Transverse colon (tissue), 4 donors: ENCODE measurements at regions not wholly inside any gene's neighbourhood (a gene's known extent, or its start where the extent isn't known, plus 50 kb on each side); places are given as distances from the start of the nearest gene placed in this dataset.

ENCODE experiments used
- DNase-seq: peaks from one replicate; pipeline ENCODE4 v3.0.0-alpha.2; 2019
- H3K27ac ChIP-seq, 4 donors: fragments of 200-600 bp; sonication (generic); 2 replicates each; pipeline ENCODE4 v1.5.1; 2016 to 2018; ENCODE audit warnings: inconsistent platforms in 4 of 4
- H3K27me3 ChIP-seq: fragments of 200-600 bp; sonication (generic); 2 replicates; pipeline ENCODE4 v1.5.1; 2017; ENCODE audit warnings: inconsistent platforms
- H3K36me3 ChIP-seq, 4 donors: fragments of 200-600 bp; sonication (generic); 2 replicates each; pipeline ENCODE4 v1.5.1; 2017 to 2019; ENCODE audit warnings: inconsistent platforms in 4 of 4
- H3K4me1 ChIP-seq, 4 donors: fragments of 200-600 bp; sonication (generic); 2 replicates each; pipeline ENCODE4 v1.5.1; 2017 to 2020; ENCODE audit warnings: inconsistent platforms in 4 of 4
- H3K4me3 ChIP-seq, 4 donors: fragments of 200-600 bp; sonication (generic); 1 replicate in 1 of 4; 2 replicates in 3 of 4; pipeline versions ENCODE4 v1.5.1 to v1.6.1; 2017 to 2019; ENCODE audit warnings: inconsistent platforms in 4 of 4
- H3K9me3 ChIP-seq, 2 donors: fragments of 200-600 bp; sonication (generic); 2 replicates each; pipeline ENCODE4 v1.5.1; 2017 to 2019; ENCODE audit warnings: inconsistent platforms in 2 of 2
- CTCF ChIP-seq, 5 experiments: fragments of 200-600 bp in 3 of 5; fragments of 450-650 bp in 2 of 5; sonication (generic) in 3 of 5; IDR thresholded peaks; 1 replicate in 2 of 5; 2 replicates in 3 of 5; pipeline ENCODE4 v1.5.1; 2016 to 2017; ENCODE audit warnings: antibody characterized with exemption in 5 of 5, inconsistent platforms in 3 of 5, mild to moderate bottlenecking in 2 of 5, moderate library complexity in 1 of 5
- EP300 ChIP-seq: sonication (generic); formaldehyde crosslinking; IDR thresholded peaks from one replicate; pipeline ENCODE4 v1.6.1; 2017; ENCODE audit warnings: antibody characterized with exemption, low read depth
- POLR2A ChIP-seq: fragments of 450-650 bp; IDR thresholded peaks from one replicate; pipeline ENCODE4 v1.6.1; 2016; ENCODE audit warnings: antibody characterized with exemption, mild to moderate bottlenecking, moderate library complexity
- POLR2AphosphoS5 ChIP-seq, 3 donors: sonication (generic); formaldehyde crosslinking; IDR thresholded peaks; one replicate each; pipeline ENCODE4 v1.6.1; 2016; ENCODE audit warnings: antibody characterized with exemption in 3 of 3
- WGBS, 2 donors: methylation state at CpG; one replicate each; pipeline ENCODE4 v1.1.5; 2018; ENCODE audit warnings: low coverage in 1 of 2; 5-methylcytosine and 5-hydroxymethylcytosine counted together
- in situ Hi-C, 4 donors: fragments of 200-750 bp; cut with MboI; loops; one replicate each; pipeline versions ENCODE4 v1.15.0 to v1.15.1; 2017; ENCODE audit warnings: low sequenced_read_pairs in 3 of 4, low pct_ligation_motif_present in 1 of 4, low pct_unique_long_range_greater_than_20kb in 1 of 4
- intact Hi-C: fragments of 100-400 bp; cut with DNase I; formaldehyde crosslinking; loops from one replicate; pipeline ENCODE4 v1.15.1; 2023; ENCODE audit warnings: low total_unique reads

GRCh38 chr12:42962384-42962783, 372.8 kb upstream of the PRICKLE1 start:
- intact Hi-C loops: no loop called here
- Histone ChIP-seq H3K4me3 (no peak overlapping the region), H3K27me3 (no peaks in the 10 kb centered on the region), H3K27ac (no peak overlapping the region), H3K9me3 (no peaks in the 10 kb centered on the region), H3K4me1 (no peaks in the 10 kb centered on the region), H3K36me3 (no peaks in the 10 kb centered on the region)
- TF ChIP-seq POLR2AphosphoS5 (IDR thresholded peaks at IDR 0.05) (no peak), EP300 (no peak), POLR2A (no peak)
- in situ Hi-C loops: no loop called here
- 65 to 73% methylated on average over 2 of the region's 2 CpGs for WGBS, 2 donors
- no peak for DNase-seq

- 54 to 55% methylated on average over 2 to 3 of the region's 3 CpGs for WGBS, 2 donors
- Histone ChIP-seq H3K4me1 (no peaks in the 10 kb centered on the region), H3K27ac (no peak overlapping the region), H3K4me3 (no peak overlapping the region), H3K27me3 (no peaks in the 10 kb centered on the region), H3K36me3 (no peaks in the 10 kb centered on the region), H3K9me3 (no peaks in the 10 kb centered on the region)
- no peak for DNase-seq
- TF ChIP-seq CTCF (IDR thresholded peaks at IDR 0.05): no peak
- no peak for TF ChIP-seq POLR2A
- no peak for TF ChIP-seq POLR2AphosphoS5 (IDR thresholded peaks at IDR 0.05)
- TF ChIP-seq EP300: no peak
- in situ Hi-C loops: no loop called here
- intact Hi-C loops: no loop called here
Observed at GRCh38 chr12:42961395-42961794, 371.8 kb upstream of the PRICKLE1 start.

GRCh38 chr12:42960087-42960527, 370.6 kb upstream of the PRICKLE1 start:
- 67 to 75% methylated on average over 4 of the region's 4 CpGs for WGBS, 2 donors
- intact Hi-C loops: no loop called here

GRCh38 chr12:42958291-42958674, 368.7 kb upstream of the PRICKLE1 start:
- Histone ChIP-seq H3K9me3 (no peaks in the 10 kb centered on the region), H3K27me3 (no peaks in the 10 kb centered on the region), H3K4me3 (no peak overlapping the region), H3K4me1 (no peaks in the 10 kb centered on the region), H3K27ac (no peak overlapping the region), H3K36me3 (no peaks in the 10 kb centered on the region)
- DNase-seq: no peak
- intact Hi-C loops: no loop called here
- in situ Hi-C loops: no loop called here
- WGBS, 2 donors: 57 to 75% methylated on average over 1 of the region's 1 CpG
- no peak for TF ChIP-seq POLR2AphosphoS5 (IDR thresholded peaks at IDR 0.05)
- no peak for TF ChIP-seq CTCF (IDR thresholded peaks at IDR 0.05)
- no peak for TF ChIP-seq EP300
- no peak for TF ChIP-seq POLR2A

More at GRCh38 chr12:42960087-42960527, 370.6 kb upstream of the PRICKLE1 start:
- in situ Hi-C loops: no loop called here
- Histone ChIP-seq H3K27me3 (no peaks in the 10 kb centered on the region), H3K36me3 (no peaks in the 10 kb centered on the region), H3K9me3 (no peaks in the 10 kb centered on the region), H3K4me3 (no peak overlapping the region), H3K4me1 (no peaks in the 10 kb centered on the region), H3K27ac (no peak overlapping the region)
- TF ChIP-seq CTCF (IDR thresholded peaks at IDR 0.05) (no peak), EP300 (no peak), POLR2AphosphoS5 (IDR thresholded peaks at IDR 0.05) (no peak), POLR2A (no peak)
- no peak for DNase-seq

- no peaks in the 10 kb centered on the region for H3K4me1 ChIP-seq
- DNase-seq: no peak
- no peak overlapping the region for H3K4me3 ChIP-seq
- in situ Hi-C loops (no loop called here), intact Hi-C loops (no loop called here)
- no peaks in the 10 kb centered on the region for H3K9me3 ChIP-seq
- no peaks in the 10 kb centered on the region for H3K27me3 ChIP-seq
- H3K27ac ChIP-seq: no peak overlapping the region
- 50 to 54% methylated on average over 1 of the region's 1 CpG for WGBS, 2 donors
- no peak for TF ChIP-seq CTCF (IDR thresholded peaks at IDR 0.05)
- no peak for TF ChIP-seq POLR2A
- TF ChIP-seq EP300: no peak
- no peak for TF ChIP-seq POLR2AphosphoS5 (IDR thresholded peaks at IDR 0.05)
- H3K36me3 ChIP-seq: no peaks in the 10 kb centered on the region
Observed at GRCh38 chr12:42957561-42958290, 368.2 kb upstream of the PRICKLE1 start.
